ENCODE measurements at regions not wholly inside any gene's neighbourhood (a gene's known extent, or its start where the extent isn't known, plus 50 kb on each side); places are given as distances from the start of the nearest gene placed in this dataset.

DNA sequence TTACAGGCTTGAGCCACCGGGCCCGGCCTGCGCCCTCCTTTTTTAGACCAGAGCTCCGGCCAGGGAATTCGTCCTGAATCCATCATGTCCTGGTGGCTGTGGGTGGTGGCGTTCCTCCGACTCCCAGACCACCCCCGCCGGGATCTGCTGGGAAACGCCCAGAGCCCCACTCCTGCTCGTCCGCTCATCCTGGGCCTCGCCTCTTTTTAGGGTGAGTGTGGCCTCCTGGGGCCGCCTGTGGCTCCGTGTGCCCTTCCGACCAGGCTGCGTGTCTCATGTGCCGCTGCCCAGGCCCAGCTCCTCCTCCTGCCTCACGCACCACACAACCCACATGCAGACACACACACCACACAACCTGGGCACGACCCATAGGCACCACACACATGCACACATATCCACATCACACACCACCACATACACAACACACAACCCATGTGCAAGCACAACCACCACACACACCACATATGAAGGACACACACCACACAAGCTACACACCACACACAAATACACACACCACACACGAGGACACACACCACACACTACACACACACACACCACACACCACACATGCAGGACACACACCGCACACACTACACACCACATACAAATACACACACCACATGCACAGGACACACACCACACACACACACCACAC lies 946.2 kb downstream of the BRD1 start:
- DNase-seq (ENCODE audit: low spot score): no peak

- no peak for DNase-seq (ENCODE audit: low spot score)
Measured at GRCh38 chr22:48880749-48881148, 946.9 kb downstream of the BRD1 start.

GRCh38 chr22:48876951-48877350 lies 950.7 kb downstream of the BRD1 start:
- no peak for DNase-seq (ENCODE audit: low spot score)

- DNase-seq (ENCODE audit: low spot score): no peak
Measured at GRCh38 chr22:48874956-48875355, 952.7 kb downstream of the BRD1 start.

GRCh38 chr22:48873191-48873520 lies 954.5 kb downstream of the BRD1 start:
- DNase-seq (ENCODE audit: low spot score): no peak

GRCh38 chr22:48872271-48873190 lies 955.1 kb downstream of the BRD1 start:
- no peak for DNase-seq (ENCODE audit: low spot score)

DNA sequence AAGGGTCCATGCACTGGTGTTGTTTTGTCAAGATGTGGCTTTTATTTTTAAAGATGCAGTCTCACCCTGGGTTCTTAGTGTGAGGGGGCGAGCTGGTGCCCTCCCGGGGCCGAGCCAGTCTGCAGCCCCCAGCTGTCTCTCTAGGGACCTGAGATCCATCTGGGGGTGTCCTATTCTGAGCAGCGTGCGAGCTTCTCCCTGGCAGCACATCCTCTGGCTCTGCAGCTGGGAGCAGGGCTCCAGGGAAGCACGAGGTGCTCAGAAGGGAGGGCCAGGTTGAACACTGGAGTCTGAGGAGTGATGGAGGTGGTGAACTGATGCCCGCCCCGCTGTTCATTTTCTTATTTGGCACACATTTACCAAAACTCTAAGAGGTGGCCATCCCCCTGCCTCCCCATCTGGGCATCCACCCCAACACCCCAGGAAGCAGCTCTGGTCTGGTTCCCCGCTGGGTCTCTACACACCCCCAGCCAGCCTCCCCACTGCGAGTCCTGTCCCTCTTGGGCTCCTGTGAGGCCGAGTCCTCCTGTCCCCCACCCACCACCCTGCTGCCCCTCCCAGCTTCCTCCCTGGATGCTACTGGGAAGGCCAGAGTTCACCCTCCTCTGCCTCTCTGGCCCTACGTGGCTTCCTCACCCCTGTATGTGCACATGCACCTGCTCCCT lies 956.4 kb downstream of the BRD1 start:
- no peak for DNase-seq (ENCODE audit: low spot score)

DNA sequence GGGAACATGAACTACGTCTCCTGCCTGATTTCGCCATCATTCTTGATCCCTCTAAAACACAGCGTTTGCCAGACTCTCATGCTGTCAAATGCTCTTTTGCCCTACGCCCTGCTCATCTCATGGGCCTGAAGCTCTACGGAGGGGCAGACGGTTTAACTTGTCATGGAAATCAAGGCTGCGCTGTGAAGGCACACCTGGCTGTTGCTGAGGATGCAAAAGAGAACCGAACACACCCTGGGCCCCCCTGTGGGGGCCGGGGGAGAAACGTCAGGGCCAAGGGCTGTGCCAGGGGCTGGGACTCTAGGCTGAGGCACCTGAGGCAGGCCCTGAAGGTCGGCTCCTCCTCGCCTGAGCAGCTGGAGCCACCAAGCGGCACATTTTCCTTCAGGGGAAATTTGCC lies 957.2 kb downstream of the BRD1 start:
- no peak for DNase-seq (ENCODE audit: low spot score)

DNA sequence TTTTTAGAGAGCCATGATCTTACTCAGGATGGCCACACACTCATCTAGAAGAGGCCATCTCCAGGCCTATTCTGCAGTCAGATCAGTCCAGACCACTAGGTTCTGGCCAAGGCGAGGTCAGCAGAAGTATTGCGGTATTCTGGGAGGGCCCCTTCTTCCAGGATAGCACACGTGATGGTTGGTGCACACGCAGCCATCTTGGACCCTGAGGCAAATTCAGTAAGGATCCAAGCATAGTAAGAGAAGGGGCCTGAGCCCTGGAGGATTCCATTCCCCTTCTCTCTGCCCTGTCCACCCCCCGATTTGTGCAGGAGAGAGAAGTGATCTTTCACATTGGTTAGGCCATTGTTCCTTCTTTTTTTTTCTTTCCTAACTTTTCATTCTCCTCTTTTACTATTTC lies 957.9 kb downstream of the BRD1 start:
- DNase-seq (ENCODE audit: low spot score): no peak

DNA sequence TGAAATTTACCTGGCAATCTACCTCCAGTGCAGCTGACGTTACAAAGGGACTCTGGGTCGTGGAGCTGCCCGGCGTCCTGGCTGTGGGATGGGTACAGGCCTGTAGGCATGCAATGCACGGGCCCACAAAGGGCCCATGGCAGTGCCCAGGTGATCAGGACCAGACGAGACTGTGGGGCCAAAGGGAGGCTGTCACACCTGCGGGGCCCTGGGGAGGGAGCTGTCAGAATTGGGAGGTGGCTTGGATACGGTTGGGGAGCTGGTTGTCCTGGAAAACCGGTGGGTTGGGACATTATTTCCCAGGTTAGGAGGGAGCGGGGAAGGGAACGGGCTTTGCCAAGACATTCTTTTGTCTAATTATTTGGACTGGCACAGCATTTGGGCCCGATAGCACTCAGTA lies 958.5 kb downstream of the BRD1 start:
- DNase-seq (ENCODE audit: low spot score): no peak

DNA sequence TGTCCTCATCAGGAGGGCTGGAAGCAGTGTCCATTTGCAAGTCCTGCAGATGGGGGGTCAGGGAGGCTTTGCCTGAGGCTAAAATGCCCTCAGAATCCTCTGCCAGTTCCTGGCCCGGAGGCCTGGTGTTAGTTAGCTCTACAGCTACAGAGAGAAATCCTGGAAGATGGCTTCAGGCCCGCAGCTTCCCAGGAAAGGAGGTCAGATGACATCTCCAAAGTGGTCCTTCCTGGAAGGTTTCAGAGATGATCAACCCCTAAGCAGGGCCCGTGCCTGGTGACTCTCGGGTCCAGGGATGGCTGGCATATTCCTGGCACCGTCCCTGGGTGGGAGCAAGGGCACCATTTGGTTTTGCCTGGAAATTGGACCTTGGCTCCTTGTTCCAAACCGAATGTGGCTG lies 959.1 kb downstream of the BRD1 start:
- DNase-seq (ENCODE audit: low spot score): no peak

GRCh38 chr22:48867891-48868290 lies 959.8 kb downstream of the BRD1 start:
- no peak for DNase-seq (ENCODE audit: low spot score)

- DNase-seq (ENCODE audit: low spot score): no peak
Measured at GRCh38 chr22:48866906-48867681, 960.6 kb downstream of the BRD1 start.

DNA sequence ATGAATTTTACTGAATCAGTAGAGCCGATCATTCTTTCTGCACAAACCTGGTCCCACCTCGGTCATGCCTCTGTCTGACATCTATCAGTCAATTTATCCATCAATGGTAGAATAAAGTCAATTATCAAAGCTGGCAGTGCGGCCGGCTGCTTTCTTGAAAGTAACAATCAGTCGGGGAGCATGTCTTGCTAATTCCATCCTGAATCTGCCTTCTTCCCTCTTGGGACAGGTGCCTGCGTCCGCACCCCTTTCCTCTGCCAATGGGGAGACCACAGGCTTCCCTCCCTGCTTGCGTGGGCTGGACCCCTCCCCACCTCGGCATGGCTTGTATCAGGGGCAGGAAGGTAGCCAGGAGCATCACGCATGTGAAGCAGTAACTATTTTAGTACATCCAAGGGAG lies 962.9 kb downstream of the BRD1 start:
- DNase-seq (ENCODE audit: low spot score): no peak

DNA sequence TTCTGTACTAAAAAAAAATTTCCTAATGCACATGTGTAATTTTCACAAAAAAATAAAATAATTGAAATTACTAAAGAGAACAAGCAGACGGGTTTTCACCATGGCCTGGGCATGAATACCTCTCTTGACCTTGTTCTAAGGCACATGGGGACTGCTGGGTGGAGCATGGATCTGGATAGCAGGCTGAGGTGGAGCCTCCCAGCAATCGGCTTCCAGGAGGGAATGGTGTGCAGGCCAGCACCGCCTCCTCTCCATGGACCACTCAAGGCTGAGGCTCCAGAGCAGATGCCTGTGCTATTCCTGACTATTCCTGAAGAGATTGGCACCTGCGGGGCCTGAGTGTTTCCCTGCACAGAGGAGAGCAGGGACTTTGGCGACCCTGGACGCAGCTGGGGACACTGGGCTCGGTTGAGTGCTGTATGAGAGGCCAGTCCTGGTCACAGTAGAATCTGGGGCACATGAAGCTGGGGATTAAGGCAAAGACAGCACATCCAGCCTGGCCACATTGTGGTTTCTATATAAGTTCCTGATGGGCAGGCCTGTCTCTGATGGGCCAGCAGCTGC lies 963.6 kb downstream of the BRD1 start:
- DNase-seq (ENCODE audit: low spot score): no peak

- DNase-seq (ENCODE audit: low spot score): no peak
Measured at GRCh38 chr22:48860557-48860956, 967.1 kb downstream of the BRD1 start.

GRCh38 chr22:48858856-48859255 lies 968.8 kb downstream of the BRD1 start:
- DNase-seq (ENCODE audit: low spot score): no peak

- no peak for DNase-seq (ENCODE audit: low spot score)
Measured at GRCh38 chr22:48858121-48858520, 969.6 kb downstream of the BRD1 start.

DNA sequence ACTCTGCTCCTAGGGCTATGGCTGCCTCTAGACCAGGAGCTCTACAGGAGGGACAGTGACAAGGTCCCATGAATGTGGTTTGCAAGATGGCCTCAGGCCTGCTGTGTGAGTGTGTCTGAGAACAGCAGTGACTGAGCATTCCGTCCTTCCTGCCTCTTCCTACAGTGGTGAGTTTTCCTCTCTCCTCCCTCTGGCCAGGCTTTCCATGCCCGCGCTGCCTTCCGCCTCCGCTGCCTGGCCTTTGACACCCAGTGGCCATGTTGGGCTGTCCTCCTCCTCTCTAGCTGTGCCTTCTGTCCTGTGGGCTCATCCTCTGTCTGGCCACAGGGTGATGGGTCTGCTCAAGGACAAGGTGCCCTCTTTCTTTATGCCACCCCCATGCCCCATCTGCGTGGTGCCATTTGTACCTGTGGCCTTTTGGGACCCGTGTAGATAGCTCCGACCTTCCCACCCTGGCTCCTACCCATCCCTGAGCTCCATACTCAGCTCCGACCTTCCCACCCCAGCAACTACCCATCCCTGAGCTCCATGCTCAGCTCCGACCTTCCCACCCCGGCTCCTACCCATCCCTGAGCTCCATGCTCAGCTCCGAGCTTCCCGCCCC lies 970.4 kb downstream of the BRD1 start:
- no peak for DNase-seq (ENCODE audit: low spot score)

- no peak for DNase-seq (ENCODE audit: low spot score)
Measured at GRCh38 chr22:48856308-48856615, 971.4 kb downstream of the BRD1 start.

- DNase-seq (ENCODE audit: low spot score): no peak
Measured at GRCh38 chr22:48855593-48856307, 971.9 kb downstream of the BRD1 start.

All from SW480 (cell line).